ENCODE measurements at regions not wholly inside any gene's neighbourhood (a gene's known extent, or its start where the extent isn't known, plus 50 kb on each side); places are given as distances from the start of the nearest gene placed in this dataset.

- no peak for TF ChIP-seq CTCF (conservative IDR thresholded peaks at IDR 0.05; ENCODE audit: low read length)
- no peak for TF ChIP-seq EZH2phosphoT487 (IDR thresholded peaks at IDR 0.05; ENCODE audit: borderline replicate concordance, low read depth, low read length)
These were observed 612.8 kb downstream of the CSNK1G3 start for GRCh38 chr5:124124711-124125229.
